GM21723 (cell line): ENCODE measurements at regions not wholly inside any gene's neighbourhood (a gene's known extent, or its start where the extent isn't known, plus 50 kb on each side); places are given as distances from the start of the nearest gene placed in this dataset.

ENCODE experiments used
- ATAC-seq: cut with Tn5 transposase; IDR thresholded peaks from one replicate; pipeline ENCODE4 v1.9.1; 2021; ENCODE audit warnings: mild to moderate bottlenecking, moderate library complexity; ENCODE audit not compliant: unreplicated experiment

GRCh38 chr5:121793791-121794190, 57.9 kb upstream of the FTMT start:
- no peak for ATAC-seq

GRCh38 chr5:121795511-121795910, 56.2 kb upstream of the FTMT start:
- no peak for ATAC-seq

GRCh38 chr5:121797681-121798518, 53.8 kb upstream of the FTMT start:
- ATAC-seq = no peak
